Esophagus squamous epithelium (tissue), 5 donors: ENCODE measurements at regions not wholly inside any gene's neighbourhood (a gene's known extent, or its start where the extent isn't known, plus 50 kb on each side); places are given as distances from the start of the nearest gene placed in this dataset.
A peak's percentile ranks its signal among the peaks of the same experiment; 100 is the strongest.
"Not testable (repeated sequence)": the region's sequence is repeated elsewhere in the genome, so short reads cannot be mapped to it uniquely, and the experiment has no call there.

Source experiments
- DNase-seq: peaks from one replicate; lab custom pipeline; 2025; lab: John Stamatoyannopoulos, UW
- H3K27ac ChIP-seq, 4 donors: fragments of 200-600 bp; sonication (generic); one replicate each; pipeline ENCODE4 v1.5.1; 2016 to 2019; ENCODE audit warnings: mild to moderate bottlenecking in 1 of 4
- H3K27me3 ChIP-seq, 4 donors: fragments of 200-600 bp; sonication (generic); 1 replicate in 3 of 4; 2 replicates in 1 of 4; pipeline versions ENCODE4 v1.5.1 to v1.6.0; 2017 to 2021; ENCODE audit warnings: antibody characterized with exemption in 1 of 4
- H3K36me3 ChIP-seq, 3 donors: fragments of 200-600 bp; sonication (generic); one replicate each; pipeline ENCODE4 v1.5.1; 2016 to 2019
- H3K4me1 ChIP-seq, 3 donors: fragments of 200-600 bp; sonication (generic); one replicate each; pipeline ENCODE4 v1.5.1; 2017 to 2019
- H3K4me3 ChIP-seq, 4 donors: fragments of 200-600 bp; sonication (generic); 1 replicate in 3 of 4; 2 replicates in 1 of 4; pipeline ENCODE4 v1.5.1; 2016 to 2019; ENCODE audit warnings: mild to moderate bottlenecking in 2 of 4, moderate library complexity in 1 of 4
- H3K9me3 ChIP-seq, 3 donors: fragments of 200-600 bp; sonication (generic); one replicate each; pipeline ENCODE4 v1.5.1; 2016 to 2019
- POLR2A ChIP-seq, 4 donors: fragments of 450-650 bp; IDR thresholded peaks; one replicate each; pipeline ENCODE4 v1.6.1; 2017; ENCODE audit warnings: antibody characterized with exemption in 4 of 4, mild to moderate bottlenecking in 4 of 4, moderate library complexity in 3 of 4
- WGBS, 2 donors: methylation state at CpG; one replicate each; pipeline ENCODE4 v1.1.5; 2018; 5-methylcytosine and 5-hydroxymethylcytosine counted together
- intact Hi-C: fragments of 100-400 bp; cut with DNase I; formaldehyde crosslinking; loops from one replicate; pipeline ENCODE4 v1.15.0; 2022
- TF ChIP-seq, protein P1 (sequence below), 6 experiments: fragments of 450-650 bp in 4 of 6; fragments of 200-600 bp in 2 of 6; sonication (generic) in 2 of 6; IDR thresholded peaks; one replicate each; pipeline ENCODE4 v1.5.1; 2016 to 2019; ENCODE audit warnings: antibody characterized with exemption in 6 of 6, mild to moderate bottlenecking in 4 of 6, moderate library complexity in 4 of 6
- donor health status: DM: yes; HTN: yes; CAD: no.

DNA sequence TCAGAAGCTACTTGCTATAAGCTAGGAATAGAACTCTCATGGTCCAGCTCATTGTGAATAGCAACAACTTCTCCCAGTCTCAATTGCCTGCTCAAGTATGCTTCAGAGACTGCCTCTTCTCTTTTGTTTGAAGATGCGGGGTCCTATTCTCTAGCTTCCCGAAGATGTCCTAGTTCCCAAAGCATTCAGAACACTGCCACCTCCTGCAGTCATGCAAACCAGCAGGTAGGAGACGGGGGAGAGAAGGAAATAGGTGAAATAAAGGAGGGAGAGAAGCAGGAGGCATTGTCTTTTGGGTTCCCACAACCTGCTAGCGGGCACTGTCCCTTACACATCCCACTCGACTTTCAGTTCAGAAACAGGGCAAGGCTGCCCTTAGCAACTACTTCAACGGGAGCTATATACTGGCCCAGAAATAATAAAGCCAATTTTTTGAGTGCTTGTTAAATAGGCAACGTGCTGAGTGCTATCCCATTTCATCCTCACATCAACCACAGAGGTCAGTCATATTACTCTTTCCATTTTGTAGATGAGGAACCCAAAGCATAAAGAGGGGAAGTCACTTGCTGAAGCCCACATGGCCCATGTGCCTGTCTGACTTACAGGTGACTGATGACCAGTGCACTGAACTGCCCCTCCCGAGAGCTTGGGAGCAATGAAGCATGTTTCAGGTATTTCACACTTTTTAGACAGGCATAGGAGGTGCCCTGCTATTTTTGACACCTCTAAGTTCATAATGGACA lies 61.9 kb upstream of the ATXN1 start:
- Histone ChIP-seq H3K4me3 (no peak overlapping the region), H3K27me3 (no peaks in the 10 kb centered on the region), H3K9me3 (no peaks in the 10 kb centered on the region), H3K4me1 (no peaks in the 10 kb centered on the region), H3K36me3 (no peaks in the 10 kb centered on the region), H3K27ac (no peak overlapping the region)
- no peak for DNase-seq
- TF ChIP-seq, protein P1, sequence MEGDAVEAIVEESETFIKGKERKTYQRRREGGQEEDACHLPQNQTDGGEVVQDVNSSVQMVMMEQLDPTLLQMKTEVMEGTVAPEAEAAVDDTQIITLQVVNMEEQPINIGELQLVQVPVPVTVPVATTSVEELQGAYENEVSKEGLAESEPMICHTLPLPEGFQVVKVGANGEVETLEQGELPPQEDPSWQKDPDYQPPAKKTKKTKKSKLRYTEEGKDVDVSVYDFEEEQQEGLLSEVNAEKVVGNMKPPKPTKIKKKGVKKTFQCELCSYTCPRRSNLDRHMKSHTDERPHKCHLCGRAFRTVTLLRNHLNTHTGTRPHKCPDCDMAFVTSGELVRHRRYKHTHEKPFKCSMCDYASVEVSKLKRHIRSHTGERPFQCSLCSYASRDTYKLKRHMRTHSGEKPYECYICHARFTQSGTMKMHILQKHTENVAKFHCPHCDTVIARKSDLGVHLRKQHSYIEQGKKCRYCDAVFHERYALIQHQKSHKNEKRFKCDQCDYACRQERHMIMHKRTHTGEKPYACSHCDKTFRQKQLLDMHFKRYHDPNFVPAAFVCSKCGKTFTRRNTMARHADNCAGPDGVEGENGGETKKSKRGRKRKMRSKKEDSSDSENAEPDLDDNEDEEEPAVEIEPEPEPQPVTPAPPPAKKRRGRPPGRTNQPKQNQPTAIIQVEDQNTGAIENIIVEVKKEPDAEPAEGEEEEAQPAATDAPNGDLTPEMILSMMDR (IDR thresholded peaks at IDR 0.05): no peak
- no peak for TF ChIP-seq POLR2A (IDR thresholded peaks at IDR 0.05)
- 66 to 87% methylated on average over 6 to 7 of the region's 8 CpGs for WGBS, 2 donors
- intact Hi-C loops: no loop called here

DNA sequence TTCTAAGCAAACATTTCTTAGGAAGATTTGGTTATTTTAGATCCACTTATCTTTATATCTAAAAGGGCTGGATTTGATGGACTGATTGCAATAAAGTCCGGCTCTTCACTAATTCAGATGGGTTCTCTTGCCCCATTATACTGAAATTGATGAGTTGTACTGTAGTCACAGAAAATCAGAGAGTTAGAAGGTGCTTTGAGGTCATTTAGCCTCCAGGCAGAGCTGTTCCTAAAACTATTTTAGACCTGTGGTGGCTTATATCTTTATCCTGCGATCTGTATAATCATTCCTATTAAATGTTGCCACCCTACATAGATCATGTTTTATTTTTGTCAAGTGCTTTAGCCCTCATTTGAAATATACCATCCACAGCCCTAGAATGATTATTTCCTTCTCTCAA lies 61.3 kb upstream of the ATXN1 start:
- WGBS, 2 donors: 57 to 73% methylated on average over 2 of the region's 2 CpGs
- no peaks in the 10 kb centered on the region for H3K36me3 ChIP-seq
- H3K4me1 ChIP-seq: no peaks in the 10 kb centered on the region
- intact Hi-C loops: no loop called here
- no peak for DNase-seq
- no peak overlapping the region for H3K27ac ChIP-seq
- no peaks in the 10 kb centered on the region for H3K9me3 ChIP-seq
- no peaks in the 10 kb centered on the region for H3K27me3 ChIP-seq
- no peak overlapping the region for H3K4me3 ChIP-seq
- TF ChIP-seq, protein P1 (IDR thresholded peaks at IDR 0.05): no peak
- TF ChIP-seq POLR2A (IDR thresholded peaks at IDR 0.05): no peak

DNA sequence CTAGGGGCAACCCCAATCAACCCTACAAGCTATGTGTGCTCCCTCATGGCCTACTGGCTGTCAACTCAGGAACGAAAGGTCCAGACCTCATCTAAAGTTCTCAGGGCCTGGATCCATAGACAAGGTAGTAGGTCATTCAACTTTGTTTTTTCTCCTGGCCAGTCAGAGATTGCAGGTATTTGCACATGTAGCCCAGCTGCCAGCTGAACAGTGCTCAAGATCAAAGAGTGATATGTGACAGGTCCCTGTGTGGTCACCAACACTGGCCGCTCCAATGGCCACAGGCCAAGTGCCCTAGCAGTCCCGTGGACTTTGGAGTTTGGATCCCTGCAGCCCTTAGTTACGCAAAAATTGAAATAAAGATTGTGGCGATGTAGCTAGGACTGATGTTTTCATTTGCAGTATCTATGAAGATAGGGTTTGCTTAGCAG lies 60.6 kb upstream of the ATXN1 start:
- 83 to 86% methylated on average over 4 to 5 of the region's 5 CpGs for WGBS, 2 donors
- Histone ChIP-seq H3K9me3 (no peaks in the 10 kb centered on the region), H3K4me1 (no peaks in the 10 kb centered on the region), H3K27ac (no peak overlapping the region), H3K36me3 (no peaks in the 10 kb centered on the region), H3K4me3 (no peak overlapping the region), H3K27me3 (no peaks in the 10 kb centered on the region)
- intact Hi-C loops: no loop called here
- DNase-seq: no peak
- TF ChIP-seq, protein P1 (IDR thresholded peaks at IDR 0.05): no peak
- no peak for TF ChIP-seq POLR2A (IDR thresholded peaks at IDR 0.05)

DNA sequence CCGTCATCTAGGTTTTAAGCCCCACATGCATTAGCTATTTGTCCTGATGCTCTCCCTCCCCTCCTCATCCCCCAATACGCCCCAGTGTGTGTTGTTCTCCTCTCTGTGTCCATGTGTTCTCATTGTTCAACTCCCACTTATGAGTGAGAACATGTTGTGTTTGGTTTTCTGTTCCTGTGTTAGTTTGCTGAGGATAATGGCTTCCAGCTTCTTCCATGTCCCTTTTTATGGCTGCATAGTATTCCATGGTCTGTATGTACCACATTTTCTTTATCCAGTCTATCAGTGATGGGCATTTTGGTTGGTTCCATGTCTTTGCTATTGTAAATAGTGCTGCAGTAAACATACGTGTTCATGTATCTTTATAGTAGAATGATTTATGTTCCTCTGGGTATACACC lies 59.0 kb upstream of the ATXN1 start:
- H3K36me3 ChIP-seq, H3K4me3 ChIP-seq, intact Hi-C loops, H3K4me1 ChIP-seq, H3K27ac ChIP-seq, DNase-seq, H3K27me3 ChIP-seq, H3K9me3 ChIP-seq: not testable (repeated sequence)
- WGBS, 2 donors: 93 to 98% methylated on average over 3 of the region's 3 CpGs

DNA sequence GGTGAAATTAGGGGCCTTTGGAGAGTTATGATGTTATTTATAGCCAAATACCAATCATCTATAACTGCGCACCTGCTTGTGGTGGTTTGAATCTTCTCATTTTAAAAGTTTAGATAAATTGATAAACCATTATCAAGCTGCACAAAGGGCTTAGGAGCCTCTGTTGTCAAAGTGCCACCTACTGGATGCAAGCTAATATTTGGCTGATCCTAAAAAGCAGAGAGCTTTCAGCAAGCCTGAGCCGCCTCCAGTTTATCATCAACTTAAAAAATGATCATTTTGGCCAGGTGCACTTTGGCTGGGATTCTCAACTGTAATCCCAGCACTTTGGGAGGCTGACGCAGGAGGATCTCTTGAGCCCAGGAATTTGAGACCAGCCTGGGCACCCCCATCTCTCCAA lies 58.5 kb upstream of the ATXN1 start:
- no peaks in the 10 kb centered on the region for H3K36me3 ChIP-seq
- WGBS, 2 donors: 64 to 65% methylated on average over 3 of the region's 3 CpGs
- DNase-seq: no peak
- H3K27ac ChIP-seq: no peak overlapping the region
- no peaks in the 10 kb centered on the region for H3K27me3 ChIP-seq
- intact Hi-C loops: no loop called here
- no peaks in the 10 kb centered on the region for H3K4me1 ChIP-seq
- no peak for TF ChIP-seq POLR2A (IDR thresholded peaks at IDR 0.05)
- TF ChIP-seq, protein P1 (IDR thresholded peaks at IDR 0.05): peak in 2 of 6 experiments; percentile 17 to 34
- H3K9me3 ChIP-seq: no peaks in the 10 kb centered on the region
- H3K4me3 ChIP-seq: no peak overlapping the region
